ENCODE measurements at regions not wholly inside any gene's neighbourhood (a gene's known extent, or its start where the extent isn't known, plus 50 kb on each side); places are given as distances from the start of the nearest gene placed in this dataset.

DNA sequence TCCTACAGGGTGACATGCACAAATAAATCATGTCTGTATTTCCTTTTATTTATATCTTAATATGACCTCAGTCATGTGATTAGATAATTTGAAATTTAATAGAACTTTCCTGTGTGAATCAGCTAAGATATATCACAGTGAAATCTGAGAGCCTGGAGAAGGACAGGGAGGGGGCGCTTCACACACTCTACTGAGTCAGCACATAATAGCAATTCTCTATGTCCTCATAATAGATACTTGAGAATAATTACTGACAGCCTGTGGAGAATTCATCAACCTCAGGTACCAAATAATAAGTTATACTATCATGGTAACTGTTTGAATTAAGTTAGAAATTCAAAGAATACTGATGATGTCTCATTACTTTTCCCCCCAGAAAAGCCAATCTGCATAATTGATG lies 98.0 kb upstream of the SLC10A2 start:
- no peaks in the 10 kb centered on the region for H3K4me1 ChIP-seq (ENCODE audit: control insufficient read depth, insufficient read depth, low read length)
- H3K27ac ChIP-seq (ENCODE audit: extremely low read depth, low read depth, low read length), result no peak overlapping the region
- no peaks in the 10 kb centered on the region for H3K9me3 ChIP-seq (ENCODE audit: control insufficient read depth, insufficient read depth, low read depth, low read length)
- TF ChIP-seq ZNF202 (tag by site-specific recombination; IDR thresholded peaks at IDR 0.05; ENCODE audit: borderline replicate concordance) (no peak), ZSCAN30 (tag by site-specific recombination; IDR thresholded peaks at IDR 0.05) (no peak), MYNN (tag by site-specific recombination; IDR thresholded peaks at IDR 0.05; ENCODE audit: borderline replicate concordance) (no peak), SCRT1 (tag by site-specific recombination; IDR thresholded peaks at IDR 0.05; ENCODE audit: borderline replicate concordance) (no peak), ZNF146 (tag by site-specific recombination; IDR thresholded peaks at IDR 0.05) (no peak), REPIN1 (tag by site-specific recombination; IDR thresholded peaks at IDR 0.05; ENCODE audit: low read depth) (no peak), ZNF624 (tag by site-specific recombination; IDR thresholded peaks at IDR 0.05) (no peak), ZNF530 (tag by site-specific recombination; IDR thresholded peaks at IDR 0.05; ENCODE audit: low read depth) (no peak), ZNF626 (tag by site-specific recombination; IDR thresholded peaks at IDR 0.05) (no peak), ZNF658 (tag by site-specific recombination; IDR thresholded peaks at IDR 0.05) (no peak), ZNF558 (tag by site-specific recombination; IDR thresholded peaks at IDR 0.05) (no peak), ZNF169 (tag by site-specific recombination; IDR thresholded peaks at IDR 0.05) (no peak), ZNF596 (tag by site-specific recombination; IDR thresholded peaks at IDR 0.05) (no peak), GLIS1 (tag by site-specific recombination; IDR thresholded peaks at IDR 0.05) (no peak), YY1 (tag by site-specific recombination; IDR thresholded peaks at IDR 0.05) (no peak)
- TF ChIP-seq, protein P1, sequence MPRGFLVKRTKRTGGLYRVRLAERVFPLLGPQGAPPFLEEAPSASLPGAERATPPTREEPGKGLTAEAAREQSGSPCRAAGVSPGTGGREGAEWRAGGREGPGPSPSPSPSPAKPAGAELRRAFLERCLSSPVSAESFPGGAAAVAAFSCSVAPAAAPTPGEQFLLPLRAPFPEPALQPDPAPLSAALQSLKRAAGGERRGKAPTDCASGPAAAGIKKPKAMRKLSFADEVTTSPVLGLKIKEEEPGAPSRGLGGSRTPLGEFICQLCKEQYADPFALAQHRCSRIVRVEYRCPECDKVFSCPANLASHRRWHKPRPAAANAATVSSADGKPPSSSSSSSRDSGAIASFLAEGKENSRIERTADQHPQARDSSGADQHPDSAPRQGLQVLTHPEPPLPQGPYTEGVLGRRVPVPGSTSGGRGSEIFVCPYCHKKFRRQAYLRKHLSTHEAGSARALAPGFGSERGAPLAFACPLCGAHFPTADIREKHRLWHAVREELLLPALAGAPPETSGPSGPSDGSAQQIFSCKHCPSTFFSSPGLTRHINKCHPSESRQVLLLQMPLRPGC (tag by site-specific recombination; IDR thresholded peaks at IDR 0.05), result no peak
- TF ChIP-seq, protein P2, sequence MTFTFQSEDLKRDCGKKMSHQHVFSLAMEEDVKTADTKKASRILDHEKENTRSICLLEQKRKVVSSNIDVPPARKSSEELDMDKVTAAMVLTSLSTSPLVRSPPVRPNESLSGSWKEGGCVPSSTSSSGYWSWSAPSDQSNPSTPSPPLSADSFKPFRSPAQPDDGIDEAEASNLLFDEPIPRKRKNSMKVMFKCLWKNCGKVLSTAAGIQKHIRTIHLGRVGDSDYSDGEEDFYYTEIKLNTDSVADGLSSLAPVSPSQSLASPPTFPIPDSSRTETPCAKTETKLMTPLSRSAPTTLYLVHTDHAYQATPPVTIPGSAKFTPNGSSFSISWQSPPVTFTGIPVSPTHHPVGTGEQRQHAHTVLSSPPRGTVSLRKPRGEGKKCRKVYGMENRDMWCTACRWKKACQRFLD (tag by site-specific recombination; IDR thresholded peaks at IDR 0.05), result no peak
- TF ChIP-seq, protein P3, sequence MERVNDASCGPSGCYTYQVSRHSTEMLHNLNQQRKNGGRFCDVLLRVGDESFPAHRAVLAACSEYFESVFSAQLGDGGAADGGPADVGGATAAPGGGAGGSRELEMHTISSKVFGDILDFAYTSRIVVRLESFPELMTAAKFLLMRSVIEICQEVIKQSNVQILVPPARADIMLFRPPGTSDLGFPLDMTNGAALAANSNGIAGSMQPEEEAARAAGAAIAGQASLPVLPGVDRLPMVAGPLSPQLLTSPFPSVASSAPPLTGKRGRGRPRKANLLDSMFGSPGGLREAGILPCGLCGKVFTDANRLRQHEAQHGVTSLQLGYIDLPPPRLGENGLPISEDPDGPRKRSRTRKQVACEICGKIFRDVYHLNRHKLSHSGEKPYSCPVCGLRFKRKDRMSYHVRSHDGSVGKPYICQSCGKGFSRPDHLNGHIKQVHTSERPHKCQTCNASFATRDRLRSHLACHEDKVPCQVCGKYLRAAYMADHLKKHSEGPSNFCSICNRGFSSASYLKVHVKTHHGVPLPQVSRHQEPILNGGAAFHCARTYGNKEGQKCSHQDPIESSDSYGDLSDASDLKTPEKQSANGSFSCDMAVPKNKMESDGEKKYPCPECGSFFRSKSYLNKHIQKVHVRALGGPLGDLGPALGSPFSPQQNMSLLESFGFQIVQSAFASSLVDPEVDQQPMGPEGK (tag by site-specific recombination; IDR thresholded peaks at IDR 0.05), result no peak
- TF ChIP-seq, protein P4, sequence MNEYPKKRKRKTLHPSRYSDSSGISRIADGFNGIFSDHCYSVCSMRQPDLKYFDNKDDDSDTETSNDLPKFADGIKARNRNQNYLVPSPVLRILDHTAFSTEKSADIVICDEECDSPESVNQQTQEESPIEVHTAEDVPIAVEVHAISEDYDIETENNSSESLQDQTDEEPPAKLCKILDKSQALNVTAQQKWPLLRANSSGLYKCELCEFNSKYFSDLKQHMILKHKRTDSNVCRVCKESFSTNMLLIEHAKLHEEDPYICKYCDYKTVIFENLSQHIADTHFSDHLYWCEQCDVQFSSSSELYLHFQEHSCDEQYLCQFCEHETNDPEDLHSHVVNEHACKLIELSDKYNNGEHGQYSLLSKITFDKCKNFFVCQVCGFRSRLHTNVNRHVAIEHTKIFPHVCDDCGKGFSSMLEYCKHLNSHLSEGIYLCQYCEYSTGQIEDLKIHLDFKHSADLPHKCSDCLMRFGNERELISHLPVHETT (tag by site-specific recombination; IDR thresholded peaks at IDR 0.05), result no peak
- H3K36me3 ChIP-seq (ENCODE audit: control insufficient read depth in 2 of 2, insufficient read depth in 1 of 2, low read length in 2 of 2), result no peaks in the 10 kb centered on the region
- H3K4me3 ChIP-seq (ENCODE audit: low read depth, low read length), result no peak overlapping the region
- CTCF ChIA-PET, result no interaction called here
- POLR2A ChIA-PET, result no interaction called here

DNA sequence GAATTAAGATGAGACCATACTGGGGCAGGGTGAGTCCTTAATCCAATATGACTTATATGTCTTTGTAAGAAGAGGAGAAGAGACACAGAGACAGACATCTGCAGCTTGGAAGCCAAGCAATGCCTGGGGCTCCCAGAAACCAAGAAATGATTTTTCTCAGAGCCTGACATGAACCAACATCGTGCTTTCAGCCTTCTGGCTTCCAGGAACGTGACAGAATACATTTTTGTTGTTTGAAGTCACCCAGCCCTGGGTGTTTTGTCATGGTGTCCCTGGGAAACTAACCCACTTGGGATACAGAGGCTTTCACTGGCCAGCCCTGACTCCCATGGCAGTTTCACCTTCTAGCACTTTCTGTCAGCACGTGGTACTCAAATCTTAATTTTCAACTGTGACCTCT lies 95.3 kb upstream of the SLC10A2 start:
- ChIA-PET POLR2A (no interaction called here), CTCF (no interaction called here)
- H3K36me3 ChIP-seq (ENCODE audit: control insufficient read depth in 2 of 2, insufficient read depth in 1 of 2, low read length in 2 of 2), result no peaks in the 10 kb centered on the region
- H3K27ac ChIP-seq (ENCODE audit: extremely low read depth, low read depth, low read length), result no peak overlapping the region
- no peaks in the 10 kb centered on the region for H3K4me1 ChIP-seq (ENCODE audit: control insufficient read depth, insufficient read depth, low read length)
- H3K4me3 ChIP-seq (ENCODE audit: low read depth, low read length), result no peak overlapping the region
- no peaks in the 10 kb centered on the region for H3K9me3 ChIP-seq (ENCODE audit: control insufficient read depth, insufficient read depth, low read depth, low read length)
- TF ChIP-seq ZNF521 (tag by site-specific recombination; IDR thresholded peaks at IDR 0.05), result no peak
- TF ChIP-seq KLF7 (tag by site-specific recombination; IDR thresholded peaks at IDR 0.05; ENCODE audit: borderline replicate concordance), result no peak
- no peak for TF ChIP-seq ZNF624 (tag by site-specific recombination; IDR thresholded peaks at IDR 0.05)
- no peak for TF ChIP-seq ZNF394 (tag by site-specific recombination; IDR thresholded peaks at IDR 0.05; ENCODE audit: borderline replicate concordance)
- TF ChIP-seq, protein P5, sequence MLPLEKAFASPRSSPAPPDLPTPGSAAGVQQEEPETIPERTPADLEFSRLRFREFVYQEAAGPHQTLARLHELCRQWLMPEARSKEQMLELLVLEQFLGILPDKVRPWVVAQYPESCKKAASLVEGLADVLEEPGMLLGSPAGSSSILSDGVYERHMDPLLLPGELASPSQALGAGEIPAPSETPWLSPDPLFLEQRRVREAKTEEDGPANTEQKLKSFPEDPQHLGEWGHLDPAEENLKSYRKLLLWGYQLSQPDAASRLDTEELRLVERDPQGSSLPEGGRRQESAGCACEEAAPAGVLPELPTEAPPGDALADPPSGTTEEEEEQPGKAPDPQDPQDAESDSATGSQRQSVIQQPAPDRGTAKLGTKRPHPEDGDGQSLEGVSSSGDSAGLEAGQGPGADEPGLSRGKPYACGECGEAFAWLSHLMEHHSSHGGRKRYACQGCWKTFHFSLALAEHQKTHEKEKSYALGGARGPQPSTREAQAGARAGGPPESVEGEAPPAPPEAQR (tag by site-specific recombination; IDR thresholded peaks at IDR 0.05), result no peak
- TF ChIP-seq ZNF2 (tag by site-specific recombination; IDR thresholded peaks at IDR 0.05), result no peak
- TF ChIP-seq KLF16 (tag by site-specific recombination; IDR thresholded peaks at IDR 0.05), result no peak
- TF ChIP-seq ZNF777 (tag by site-specific recombination; IDR thresholded peaks at IDR 0.05; ENCODE audit: borderline replicate concordance), result no peak
- TF ChIP-seq ZNF184 (tag by site-specific recombination; IDR thresholded peaks at IDR 0.05), result no peak
- no peak for TF ChIP-seq ZNF510 (tag by site-specific recombination; IDR thresholded peaks at IDR 0.05; ENCODE audit: insufficient replicate concordance)
- no peak for TF ChIP-seq ZNF221 (tag by site-specific recombination; IDR thresholded peaks at IDR 0.05; ENCODE audit: borderline replicate concordance)
- no peak for TF ChIP-seq ZNF560 (tag by site-specific recombination; IDR thresholded peaks at IDR 0.05; ENCODE audit: borderline replicate concordance)
